HG03378 (cell line): ENCODE measurements at regions not wholly inside any gene's neighbourhood (a gene's known extent, or its start where the extent isn't known, plus 50 kb on each side); places are given as distances from the start of the nearest gene placed in this dataset.
A peak's percentile ranks its signal among the peaks of the same experiment; 100 is the strongest.

ENCODE experiments used
- ATAC-seq: cut with Tn5 transposase; IDR thresholded peaks from one replicate; pipeline ENCODE4 v1.9.1; 2021; ENCODE audit warnings: mild to moderate bottlenecking, moderate library complexity; ENCODE audit not compliant: unreplicated experiment

DNA sequence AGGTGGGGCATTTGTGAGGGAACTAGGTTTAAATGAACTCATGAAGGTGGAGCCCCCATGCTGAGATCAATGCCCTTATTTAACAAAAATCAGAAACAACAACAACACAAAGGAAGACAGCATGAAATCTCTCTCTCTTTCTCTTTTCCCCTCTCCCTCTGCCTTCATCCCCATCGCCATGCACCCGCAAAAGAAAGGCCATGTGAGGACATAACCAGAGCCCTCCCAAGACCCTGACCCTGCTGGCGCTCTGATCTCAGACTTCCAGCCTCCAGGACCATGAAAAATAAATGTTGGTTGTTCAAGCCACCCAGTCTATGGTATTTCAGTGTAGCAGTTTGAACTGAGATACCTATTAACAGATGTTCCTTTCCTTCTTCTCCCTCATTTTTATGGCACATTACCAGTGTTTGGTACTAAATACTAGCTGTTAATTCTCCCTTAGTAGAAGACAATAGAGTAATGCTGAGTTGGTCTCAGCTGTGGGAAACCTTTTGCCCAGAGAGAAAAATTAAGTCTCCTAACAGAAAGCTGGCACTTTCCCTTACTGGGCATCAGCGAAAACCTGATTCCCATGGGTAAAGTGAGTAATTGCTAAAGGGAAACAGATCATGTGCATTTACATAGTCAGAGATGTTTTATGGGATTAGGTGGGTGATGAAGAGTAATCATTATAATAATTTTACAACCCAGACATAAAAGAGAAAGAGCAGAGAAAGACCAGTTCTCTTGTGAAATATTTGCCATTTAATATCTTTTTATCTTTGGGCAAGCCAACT lies 264.0 kb upstream of the PLEKHG7 start:
- ATAC-seq: no peak

DNA sequence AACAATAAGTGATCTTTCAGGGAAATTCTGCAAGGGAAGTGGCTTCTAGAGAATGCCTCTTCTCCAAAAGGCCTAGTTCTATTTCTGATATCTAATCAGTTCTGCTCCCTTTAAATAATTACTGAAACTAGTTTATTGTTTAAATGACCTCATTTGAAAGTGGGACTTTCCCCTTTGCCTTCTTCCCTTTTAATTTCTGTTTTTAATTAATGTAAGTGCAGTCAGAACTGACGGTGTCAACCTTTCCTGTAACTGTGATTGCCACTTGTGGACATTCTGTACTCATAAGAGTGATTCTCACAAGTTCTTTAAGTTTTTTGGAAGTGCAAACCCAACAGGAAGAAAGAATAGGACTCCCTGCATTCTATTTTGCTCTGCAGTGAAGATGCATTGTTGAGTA lies 265.3 kb upstream of the PLEKHG7 start:
- ATAC-seq: no peak

GRCh38 chr12:92436856-92437255 lies 265.9 kb upstream of the PLEKHG7 start:
- ATAC-seq: no peak

DNA sequence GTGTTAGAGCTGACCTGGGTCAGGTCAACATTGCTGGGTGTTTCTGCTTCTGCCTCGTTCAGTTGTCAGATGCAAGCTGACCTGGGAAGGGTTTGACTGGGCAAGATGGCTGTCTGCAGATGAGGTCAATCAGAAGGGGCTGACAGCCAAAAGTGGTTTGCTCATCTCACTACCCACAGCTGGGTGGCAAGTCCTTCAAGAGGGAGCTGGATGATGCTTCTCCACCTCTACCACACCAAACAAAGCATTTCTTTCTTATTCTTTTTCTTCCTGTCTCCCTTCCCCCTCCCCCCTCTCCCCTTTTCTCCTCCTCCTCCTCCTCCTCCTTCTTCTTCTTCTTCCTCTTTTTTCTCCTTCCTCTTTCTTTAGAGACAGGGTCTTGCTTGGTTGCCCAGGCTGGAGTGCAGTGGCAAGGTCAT lies 268.2 kb upstream of the PLEKHG7 start:
- ATAC-seq: no peak

DNA sequence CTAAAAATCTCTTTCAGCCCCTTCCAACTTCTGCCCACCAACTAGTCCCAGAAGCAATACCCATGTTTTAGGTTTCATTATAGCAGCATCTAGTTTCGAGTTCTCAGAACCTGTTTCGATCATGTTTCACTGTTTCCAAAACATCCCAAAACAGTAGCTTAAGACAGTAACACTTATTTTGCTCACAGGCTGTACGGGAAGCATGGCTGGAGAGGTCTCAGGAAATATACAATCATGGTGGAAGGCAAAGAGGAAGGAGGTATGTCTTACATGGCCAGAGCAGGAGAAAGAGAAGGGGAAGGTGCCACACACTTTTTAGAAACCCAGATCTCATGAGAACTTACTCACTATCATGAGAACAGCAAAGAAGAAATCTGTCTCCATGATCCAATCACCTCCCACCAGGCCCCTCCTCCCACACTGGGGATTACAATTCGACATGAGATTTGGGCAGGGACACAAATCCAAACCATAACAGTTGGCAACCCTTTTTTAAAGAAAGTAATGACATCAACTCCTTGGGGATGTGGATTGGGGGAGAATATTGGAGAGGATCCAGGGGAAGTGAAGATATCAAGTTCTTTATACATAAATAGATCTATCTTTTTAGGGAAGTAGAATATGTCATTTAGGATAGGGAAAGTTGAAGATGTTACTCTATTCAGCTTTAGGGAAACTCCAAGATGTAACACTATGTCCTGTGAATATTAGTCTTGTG lies 269.9 kb upstream of the PLEKHG7 start:
- ATAC-seq: peak; percentile 44

GRCh38 chr12:92431146-92431545 lies 271.6 kb upstream of the PLEKHG7 start:
- ATAC-seq: no peak

DNA sequence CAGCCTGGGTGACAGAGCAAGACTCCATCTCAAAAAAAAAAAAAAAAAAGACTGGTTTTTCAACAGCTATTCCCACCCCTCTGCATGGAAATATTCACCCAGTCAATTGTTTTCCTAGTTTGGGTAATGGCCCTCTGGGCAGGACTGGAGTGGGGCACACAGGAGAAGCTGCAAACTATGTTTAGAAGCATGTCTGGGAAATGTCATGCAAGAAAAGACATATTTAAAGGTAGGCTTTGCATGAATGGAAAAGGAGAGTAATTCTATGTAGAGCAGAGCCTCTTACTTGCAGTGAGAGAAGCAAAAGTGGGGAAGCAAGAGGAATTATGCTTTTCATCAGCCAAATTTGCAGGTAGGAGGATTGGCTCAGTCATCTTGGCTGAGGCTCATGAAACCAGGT lies 276.5 kb upstream of the PLEKHG7 start:
- no peak for ATAC-seq

- no peak for ATAC-seq
Observed at GRCh38 chr12:92425165-92425564, 277.6 kb upstream of the PLEKHG7 start.

- ATAC-seq: no peak
Observed at GRCh38 chr12:92424338-92424737, 278.5 kb upstream of the PLEKHG7 start.

DNA sequence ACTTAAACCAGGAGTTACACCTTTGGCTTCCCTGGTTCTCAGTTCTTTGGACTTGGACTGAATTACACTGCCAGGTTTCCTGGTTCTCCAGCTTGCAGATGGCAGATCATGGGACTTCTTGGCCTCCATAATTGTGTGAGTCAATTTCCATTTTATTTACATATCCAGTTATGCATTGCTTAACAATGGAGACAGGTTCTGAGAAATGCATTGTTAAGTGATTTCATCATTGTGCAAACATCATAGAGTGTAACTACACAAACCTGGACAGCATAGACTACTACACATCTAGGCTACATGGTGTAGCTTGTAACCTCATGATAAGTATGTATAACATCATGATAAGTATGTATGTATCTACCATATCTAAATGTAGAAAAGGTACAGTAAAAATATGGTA lies 276.1 kb upstream of the BTG1 start:
- no peak for ATAC-seq

DNA sequence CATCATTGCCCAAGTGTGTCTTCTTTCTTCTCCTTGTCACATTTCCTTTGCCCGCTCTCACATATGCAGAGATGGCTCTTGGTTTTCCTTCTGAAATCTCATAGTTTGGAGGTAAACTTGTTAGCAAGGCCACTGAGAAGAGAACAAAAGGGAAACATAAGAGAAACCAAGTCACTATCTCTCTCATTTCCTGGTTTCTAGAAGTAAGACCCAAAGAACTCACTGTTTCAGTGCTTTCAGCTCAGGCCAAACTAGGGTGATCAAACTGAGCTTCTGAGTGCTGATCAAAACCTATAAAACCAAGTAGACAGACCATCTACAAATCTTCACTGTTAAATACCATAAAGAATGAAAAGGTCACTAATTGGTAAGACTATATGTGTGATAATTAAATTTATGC lies 275.4 kb upstream of the BTG1 start:
- ATAC-seq: no peak

DNA sequence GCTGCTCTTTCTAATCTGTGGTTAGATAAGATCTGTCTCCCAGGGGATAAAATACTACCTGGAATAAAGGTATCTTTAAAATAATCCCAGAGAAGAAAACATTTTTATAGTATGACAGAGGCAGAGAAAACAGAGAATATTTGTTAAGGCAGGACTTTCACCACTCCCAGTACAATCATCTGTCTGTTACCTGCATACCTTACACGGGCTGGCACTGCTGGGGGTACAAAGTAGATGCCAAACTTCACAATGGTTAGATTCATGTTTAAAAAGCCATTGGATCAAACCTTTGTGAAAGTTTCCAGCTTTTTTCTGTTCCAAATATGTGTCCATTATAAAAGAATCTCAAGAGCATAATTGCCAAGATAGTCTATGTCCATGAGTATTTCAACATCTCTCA lies 273.6 kb upstream of the BTG1 start:
- no peak for ATAC-seq

DNA sequence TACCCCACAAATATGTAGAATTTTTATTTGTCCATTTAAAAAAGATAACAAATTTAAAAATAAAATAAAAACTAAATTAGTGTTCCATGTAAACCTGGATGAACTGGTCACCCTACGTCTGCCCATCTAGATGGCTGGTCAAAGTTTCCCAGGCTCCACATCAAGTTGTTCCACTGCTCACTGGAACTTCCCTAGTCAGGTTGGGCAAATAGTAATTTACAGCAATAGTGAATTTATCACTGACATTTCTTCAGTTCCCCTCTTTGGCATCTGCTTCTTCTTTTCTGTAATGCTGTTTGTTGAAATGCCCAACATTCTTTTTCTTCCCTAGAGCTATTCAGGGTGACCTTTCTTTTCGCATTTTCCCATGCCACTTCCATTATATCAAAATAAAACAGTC lies 272.7 kb upstream of the BTG1 start:
- ATAC-seq: no peak

- no peak for ATAC-seq
Observed at GRCh38 chr12:92417373-92417772, 271.7 kb upstream of the BTG1 start.

DNA sequence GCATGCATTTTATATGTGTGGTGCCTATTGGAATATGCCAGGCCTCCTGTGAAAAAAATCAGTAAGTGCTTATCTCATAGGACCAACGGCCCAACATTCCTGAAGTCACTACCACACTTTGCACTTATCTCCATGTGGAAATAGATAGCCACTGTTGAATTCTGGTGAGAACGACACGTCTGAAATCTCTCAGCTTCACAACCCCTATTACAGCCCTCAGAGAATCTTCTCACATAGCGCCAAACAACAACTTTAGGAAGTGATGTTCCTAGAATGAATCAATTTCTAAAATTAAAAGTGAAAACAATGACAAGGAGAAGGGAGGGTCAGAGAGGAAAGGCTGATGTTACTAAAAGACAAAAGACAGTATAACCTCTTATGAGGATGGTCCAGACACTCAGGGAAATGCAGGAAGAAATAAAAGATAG lies 270.8 kb upstream of the BTG1 start:
- ATAC-seq: no peak

DNA sequence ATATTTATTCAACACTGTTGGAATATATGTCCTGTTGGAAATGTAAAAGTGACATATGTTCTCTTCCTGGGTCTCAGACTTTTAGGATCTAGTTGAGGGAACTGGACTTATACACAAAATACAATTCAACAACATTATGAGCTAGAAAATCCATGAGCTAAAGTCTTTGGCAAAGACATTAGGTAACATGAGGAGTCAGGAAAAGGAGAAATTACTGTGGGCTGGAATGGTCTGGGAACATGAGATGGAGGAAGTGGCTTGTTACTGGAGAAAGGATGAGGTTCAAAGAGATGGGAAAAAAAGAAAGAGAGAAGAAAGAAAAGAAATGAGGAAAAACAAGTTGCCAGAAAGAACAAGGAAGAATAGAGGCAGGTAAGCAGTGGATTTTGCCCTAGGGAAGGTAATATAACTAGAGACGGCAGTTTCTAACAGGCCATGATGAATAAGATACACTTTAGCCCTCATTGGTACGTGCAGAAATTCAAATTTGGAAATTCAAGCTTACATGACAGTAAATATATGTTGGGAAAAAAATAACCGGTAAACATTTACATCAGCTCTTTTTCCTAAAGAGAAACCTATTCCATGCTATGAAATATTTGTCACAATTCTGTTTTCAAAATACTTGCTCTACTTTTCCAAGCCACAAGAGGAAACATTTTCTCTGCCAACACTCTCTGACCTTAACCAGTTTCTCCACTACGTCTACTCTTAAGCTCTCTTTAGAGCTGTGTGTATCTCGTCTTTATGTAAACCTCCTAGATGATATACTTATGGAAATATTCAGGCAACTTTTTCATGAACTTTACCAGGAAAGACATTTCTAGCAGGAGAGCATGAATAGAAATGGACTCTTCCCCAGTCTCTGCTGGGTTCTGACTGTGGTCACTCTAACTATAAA lies 268.8 kb upstream of the BTG1 start:
- no peak for ATAC-seq

DNA sequence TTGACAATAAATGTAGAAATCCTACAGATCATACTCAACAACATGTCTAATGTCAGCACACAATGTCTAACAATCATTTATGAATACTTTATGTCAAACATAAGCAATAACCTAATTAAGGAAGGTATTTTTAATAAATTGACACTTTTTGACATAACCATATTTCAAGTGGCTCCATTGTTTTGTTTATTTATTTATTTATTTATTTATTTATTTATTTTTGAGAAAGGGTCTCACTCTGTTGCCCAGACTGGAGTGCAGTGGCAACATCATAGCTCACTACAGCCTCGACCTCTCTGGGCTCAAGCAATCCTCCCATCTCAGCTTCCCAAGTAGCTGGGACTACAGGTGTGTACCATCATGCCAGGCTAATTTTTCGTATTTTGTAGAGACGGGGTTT lies 267.6 kb upstream of the BTG1 start:
- ATAC-seq: no peak

- ATAC-seq: no peak
Observed at GRCh38 chr12:92412856-92413255, 267.2 kb upstream of the BTG1 start.

DNA sequence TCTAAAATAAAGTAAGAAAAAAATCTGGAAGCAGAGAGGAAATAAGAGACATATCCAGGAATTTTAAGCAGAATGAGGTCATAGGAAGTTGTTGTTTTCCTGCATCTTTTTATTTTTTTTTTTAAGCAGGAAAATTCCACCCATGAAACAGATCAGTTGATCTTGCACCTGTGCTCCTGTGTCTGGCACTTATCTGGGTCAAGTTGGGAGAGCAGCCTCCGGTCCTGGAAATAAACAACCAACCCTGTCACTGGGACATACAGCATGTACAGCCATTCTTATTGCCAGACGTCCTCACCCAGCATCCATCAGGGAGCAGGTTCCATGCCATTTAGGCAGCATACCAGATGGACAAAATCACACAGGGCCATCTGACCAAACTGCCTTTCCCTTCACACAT lies 266.0 kb upstream of the BTG1 start:
- no peak for ATAC-seq

- ATAC-seq: no peak
Observed at GRCh38 chr12:92408072-92408900, 262.6 kb upstream of the BTG1 start.
